H1 (cell line): ENCODE measurements at regions not wholly inside any gene's neighbourhood (a gene's known extent, or its start where the extent isn't known, plus 50 kb on each side); places are given as distances from the start of the nearest gene placed in this dataset.

ENCODE experiments used
- CTCF ChIA-PET: fragments of 300-600 bp; sonication (Branson Sonifier 250); formaldehyde crosslinking; loops from one replicate; lab custom pipeline; 2021; ENCODE audit not compliant: partially characterized antibody; lab: Charles Lee
- POLR2A ChIA-PET: fragments of 300-600 bp; sonication (Branson Sonifier 250); formaldehyde crosslinking; loops from one replicate; lab custom pipeline; 2021; ENCODE audit warnings: inconsistent platforms; ENCODE audit not compliant: partially characterized antibody; lab: Charles Lee
- DNase-seq, 2 experiments: peaks; one replicate each; pipeline versions ENCODE4 v3.0.0 to v3.0.0-alpha.2; 2010 to 2022; ENCODE audit warnings: low spot score in 2 of 2, low read depth in 1 of 2, mixed read lengths in 1 of 2
- FAIRE-seq: peaks from 2 replicates; lab custom pipeline; 2011; peaks lifted over from hg19 to GRCh38; lab: Jason Lieb, UNC
- H2AFZ ChIP-seq: 2 replicates; pipeline ENCODE4 v1.8.1; 2012; ENCODE audit warnings: low read length, inconsistent platforms
- H2AK5ac ChIP-seq: 2 replicates; pipeline ENCODE4 v1.6.1; 2013; ENCODE audit warnings: low read depth, low read length
- H2BK120ac ChIP-seq: replicated peaks from 2 replicates; pipeline ENCODE3; 2013; ENCODE audit warnings: low read depth, low read length, inconsistent platforms
- H2BK12ac ChIP-seq: 2 replicates; pipeline ENCODE4 v1.6.1; 2013; ENCODE audit warnings: low read depth, low read length
- H2BK15ac ChIP-seq: 2 replicates; pipeline ENCODE4 v1.6.1; 2013; ENCODE audit warnings: low read length
- H2BK20ac ChIP-seq: 2 replicates; pipeline ENCODE4 v1.6.1; 2013; ENCODE audit warnings: low read length
- H2BK5ac ChIP-seq: 2 replicates; pipeline ENCODE4 v1.6.1; 2013; ENCODE audit warnings: low read depth, low read length
- H3K14ac ChIP-seq: 2 replicates; pipeline ENCODE4 v1.6.1; 2013; ENCODE audit warnings: inconsistent platforms; ENCODE audit not compliant: insufficient read length
- H3K18ac ChIP-seq: 2 replicates; pipeline ENCODE4 v1.6.1; 2013; ENCODE audit warnings: low read length; ENCODE audit errors: extremely low read depth
- H3K23ac ChIP-seq: 2 replicates; pipeline ENCODE4 v1.6.1; 2013; ENCODE audit warnings: inconsistent platforms; ENCODE audit not compliant: insufficient read length
- H3K23me2 ChIP-seq: 2 replicates; pipeline ENCODE4 v1.6.1; 2013; ENCODE audit warnings: low read depth, low read length
- H3K27ac ChIP-seq: 2 replicates; pipeline ENCODE4 v1.6.1; 2011; ENCODE audit warnings: low read depth, low read length, inconsistent platforms
- H3K27me3 ChIP-seq, 4 experiments: replicated peaks in 1 of 4; 1 replicate in 1 of 4; 2 replicates in 3 of 4; pipeline versions ENCODE4 v1.6.1 to v1.8.1; 2011 to 2013; ENCODE audit warnings: low read length in 3 of 4, mild to moderate bottlenecking in 3 of 4, inconsistent platforms in 2 of 4, mixed read lengths in 2 of 4, moderate library complexity in 1 of 4; ENCODE audit not compliant: control insufficient read depth in 3 of 4, insufficient read depth in 3 of 4; ENCODE audit errors: extremely low read depth in 1 of 4
- H3K36me3 ChIP-seq, 4 experiments: 2 replicates each; pipeline versions ENCODE4 v1.6.1 to v1.8.1; 2011 to 2013; ENCODE audit warnings: mild to moderate bottlenecking in 4 of 4, low read length in 3 of 4, moderate library complexity in 2 of 4, control low read depth in 1 of 4, inconsistent platforms in 1 of 4; ENCODE audit not compliant: insufficient read depth in 4 of 4, control insufficient read depth in 2 of 4
- H3K4ac ChIP-seq: replicated peaks from 2 replicates; pipeline ENCODE3; 2013; ENCODE audit warnings: low read length, low read depth, mixed read lengths, inconsistent platforms; ENCODE audit not compliant: insufficient read length
- H3K4me1 ChIP-seq, 4 experiments: replicated peaks in 1 of 4; 1 replicate in 1 of 4; 2 replicates in 3 of 4; pipeline versions ENCODE4 v1.6.1 to v1.8.1; 2011 to 2013; ENCODE audit warnings: low read length in 3 of 4, inconsistent platforms in 2 of 4, mixed read lengths in 1 of 4; ENCODE audit not compliant: insufficient read depth in 4 of 4, control insufficient read depth in 3 of 4
- H3K4me2 ChIP-seq, 2 experiments: 2 replicates each; pipeline versions ENCODE4 v1.6.1 to v1.8.1; 2011 to 2013; ENCODE audit warnings: low read depth in 2 of 2, low read length in 2 of 2, control low read depth in 1 of 2, inconsistent platforms in 1 of 2, mild to moderate bottlenecking in 1 of 2; ENCODE audit not compliant: insufficient read depth in 1 of 2
- H3K4me3 ChIP-seq, 4 experiments: fragments of 200-600, 300-600 bp in 1 of 4; sonication (generic), shearing (Covaris generic), sonication (Bioruptor Twin) in 1 of 4; 2 replicates each; pipeline versions ENCODE4 v1.5.1 to v1.8.1; 2011 to 2016; ENCODE audit warnings: low read length in 4 of 4, low read depth in 3 of 4, control low read depth in 2 of 4, inconsistent platforms in 2 of 4, mild to moderate bottlenecking in 2 of 4, mixed read lengths in 1 of 4, moderate library complexity in 1 of 4; ENCODE audit not compliant: insufficient read depth in 2 of 4; ENCODE audit errors: extremely low read depth in 1 of 4
- H3K56ac ChIP-seq: replicated peaks from 2 replicates; pipeline ENCODE3; 2013; ENCODE audit warnings: low read depth, mild to moderate bottlenecking, mixed read lengths, low read length, inconsistent platforms; ENCODE audit not compliant: insufficient read length
- H3K79me1 ChIP-seq: 2 replicates; pipeline ENCODE4 v1.6.1; 2013; ENCODE audit warnings: low read depth, low read length, control low read depth
- H3K79me2 ChIP-seq, 2 experiments: 2 replicates each; pipeline versions ENCODE4 v1.6.1 to v1.8.1; 2012 to 2013; ENCODE audit warnings: low read length in 2 of 2, mild to moderate bottlenecking in 2 of 2, inconsistent platforms in 1 of 2; ENCODE audit not compliant: insufficient read depth in 2 of 2, control insufficient read depth in 1 of 2
- H3K9ac ChIP-seq, 4 experiments: replicated peaks in 1 of 4; 1 replicate in 1 of 4; 2 replicates in 3 of 4; pipeline versions ENCODE4 v1.6.1 to v1.8.1; 2011 to 2013; ENCODE audit warnings: low read depth in 3 of 4, low read length in 3 of 4, control low read depth in 2 of 4, mild to moderate bottlenecking in 2 of 4, moderate library complexity in 2 of 4, inconsistent platforms in 1 of 4; ENCODE audit errors: extremely low read depth in 1 of 4
- H3K9me3 ChIP-seq, 2 experiments: 2 replicates each; pipeline versions ENCODE4 v1.6.1 to v1.8.1; 2012 to 2013; ENCODE audit warnings: mild to moderate bottlenecking in 2 of 2, moderate library complexity in 2 of 2, control low read depth in 1 of 2, inconsistent platforms in 1 of 2, low read depth in 1 of 2, low read length in 1 of 2, mixed read lengths in 1 of 2; ENCODE audit not compliant: insufficient read depth in 2 of 2
- H4K20me1 ChIP-seq, 2 experiments: replicated peaks in 1 of 2; 2 replicates each; pipeline versions ENCODE3 to v1.8.1; 2011 to 2013; ENCODE audit warnings: inconsistent platforms in 2 of 2, low read length in 2 of 2, mild to moderate bottlenecking in 1 of 2; ENCODE audit not compliant: insufficient read depth in 2 of 2, control insufficient read depth in 1 of 2
- H4K5ac ChIP-seq: 2 replicates; pipeline ENCODE4 v1.6.1; 2013; ENCODE audit warnings: low read length, low read depth, mixed read lengths, inconsistent platforms; ENCODE audit not compliant: insufficient read length
- H4K8ac ChIP-seq: 2 replicates; pipeline ENCODE4 v1.8.0; 2013; ENCODE audit warnings: mild to moderate bottlenecking, moderate library complexity, low read length, inconsistent platforms; ENCODE audit not compliant: insufficient read depth; ENCODE audit errors: extremely low read depth
- H4K91ac ChIP-seq: replicated peaks from 2 replicates; pipeline ENCODE3; 2013; ENCODE audit warnings: low read length, mixed read lengths, inconsistent platforms; ENCODE audit not compliant: insufficient read length
- KDM4A ChIP-seq: IDR thresholded peaks from one replicate; pipeline ENCODE4 v1.7.1; 2012; ENCODE audit warnings: low read depth, mild to moderate bottlenecking, moderate library complexity, low read length, inconsistent platforms; ENCODE audit not compliant: severe bottlenecking
- SAP30 ChIP-seq: fragments of 300-600 bp; sonication (generic); IDR thresholded peaks from 2 replicates; pipeline ENCODE4 v1.7.1; 2012; ENCODE audit warnings: low read length, moderate library complexity, mild to moderate bottlenecking, inconsistent platforms; ENCODE audit not compliant: insufficient read depth, insufficient replicate concordance
- SRF ChIP-seq: IDR thresholded peaks from 2 replicates; pipeline ENCODE4 v1.6.1; 2011; ENCODE audit warnings: mild to moderate bottlenecking, low read depth, low read length, moderate library complexity
- ZNF274 ChIP-seq: IDR thresholded peaks from 2 replicates; pipeline ENCODE4 v1.7.0; 2012; ENCODE audit warnings: low read length, borderline replicate concordance; ENCODE audit errors: extremely low read depth
- WGBS, 2 experiments: shearing (Covaris generic) in 1 of 2; methylation state at CpG; one replicate each; pipeline versions ENCODE4 v1.1.6 to v1.1.7; 2013 to 2015; ENCODE audit warnings: low lambda C conversion rate in 2 of 2, mixed read lengths in 2 of 2, inconsistent platforms in 1 of 2, low coverage in 1 of 2, missing lambda C conversion rate in 1 of 2; ENCODE audit not compliant: insufficient replicate concordance in 2 of 2, insufficient coverage in 1 of 2, insufficient read length in 1 of 2; ENCODE audit errors: extremely low coverage in 1 of 2, missing lambda C conversion rate in 1 of 2; 5-methylcytosine and 5-hydroxymethylcytosine counted together

DNA sequence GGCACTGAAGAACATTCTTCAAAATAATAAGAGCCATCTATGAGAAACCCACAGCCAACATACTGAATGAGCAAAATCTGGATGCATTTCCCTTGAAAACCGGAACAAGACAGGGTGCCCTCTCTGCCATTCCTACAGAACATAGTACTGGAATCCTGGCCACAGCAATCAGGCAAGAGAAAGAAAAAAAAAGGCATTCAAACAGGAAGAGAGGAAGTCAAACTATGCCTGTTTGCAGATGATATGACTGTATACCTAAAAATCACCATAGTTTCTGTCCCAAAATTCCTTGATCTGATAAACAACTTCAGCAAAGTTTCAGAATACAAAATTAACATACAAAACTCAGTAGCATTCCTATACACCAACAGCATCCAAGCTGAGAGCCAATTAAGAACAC lies 119.5 kb upstream of the PARD3B start:
- DNase-seq, result no peak
- H2AK5ac ChIP-seq, result no peak overlapping the region
- H4K5ac ChIP-seq, result no peak overlapping the region

More for the DNA sequence above, 119.5 kb upstream of the PARD3B start:
- Histone ChIP-seq H3K27me3 (no peaks in the 10 kb centered on the region), H2BK120ac (no peak overlapping the region), H3K14ac (no peak overlapping the region), H2BK20ac (no peak overlapping the region), H2BK15ac (no peak overlapping the region), H3K4ac (no peak overlapping the region), H2BK5ac (no peak overlapping the region), H3K18ac (no peak overlapping the region), H4K20me1 (no peaks in the 10 kb centered on the region), H4K91ac (no peak overlapping the region), H3K4me3 (no peak overlapping the region), H3K23ac (no peak overlapping the region), H3K4me2 (no peak overlapping the region), H3K23me2 (no peaks in the 10 kb centered on the region), H2BK12ac (no peak overlapping the region), H3K4me1 (no peaks in the 10 kb centered on the region), H3K79me1 (no peaks in the 10 kb centered on the region), H4K8ac (no peak overlapping the region), H2AFZ (no peak overlapping the region), H3K27ac (no peak overlapping the region), H3K9me3 (no peaks in the 10 kb centered on the region), H3K36me3 (no peaks in the 10 kb centered on the region), H3K9ac (no peak overlapping the region), H3K56ac (no peak overlapping the region), H3K79me2 (no peaks in the 10 kb centered on the region)
- ChIA-PET POLR2A (interaction anchor here (0.7 kb wide), 1 partner anchor 67 kb away, joined by 3 read pairs; no protein-coding TSS in a partner anchor), CTCF (no interaction called here)
- WGBS, 2 experiments, result 75% methylated on average over 1 of the region's 1 CpG; no CpG with 5 or more reads in 1 of the 2 experiments
- TF ChIP-seq SRF, result no peak
- no peak for TF ChIP-seq SAP30
- no peak for TF ChIP-seq ZNF274
- TF ChIP-seq KDM4A, result no peak
- no peak for FAIRE-seq
